Mesenchymal stem cell (in vitro differentiated cells and primary cell): ENCODE measurements at regions not wholly inside any gene's neighbourhood (a gene's known extent, or its start where the extent isn't known, plus 50 kb on each side); places are given as distances from the start of the nearest gene placed in this dataset.

ENCODE experiments used
- DNase-seq: peaks from one replicate; pipeline ENCODE4 v3.0.0-alpha.2; 2013
- H2AFZ ChIP-seq: one replicate; pipeline ENCODE4 v1.6.1; 2013; ENCODE audit warnings: low read depth, mild to moderate bottlenecking, control low read depth, inconsistent platforms, low read length, moderate library complexity
- H2AK5ac ChIP-seq: 2 replicates; pipeline ENCODE4 v1.6.1; 2013; ENCODE audit warnings: low read length, moderate library complexity, mild to moderate bottlenecking, inconsistent platforms; ENCODE audit not compliant: severe bottlenecking
- H2BK120ac ChIP-seq: one replicate; pipeline ENCODE4 v1.6.1; 2013; ENCODE audit warnings: low read depth, mild to moderate bottlenecking, inconsistent platforms, low read length, moderate library complexity
- H2BK12ac ChIP-seq, 2 experiments: one replicate each; pipeline ENCODE4 v1.6.1; 2013; ENCODE audit warnings: inconsistent platforms in 2 of 2, low read length in 2 of 2, mild to moderate bottlenecking in 2 of 2, moderate library complexity in 2 of 2, control low read depth in 1 of 2
- H2BK15ac ChIP-seq: one replicate; pipeline ENCODE4 v1.6.1; 2013; ENCODE audit warnings: mild to moderate bottlenecking, low read depth, inconsistent platforms; ENCODE audit not compliant: poor library complexity, severe bottlenecking
- H2BK5ac ChIP-seq: 2 replicates; pipeline ENCODE4 v1.6.1; 2013; ENCODE audit warnings: low read depth, mild to moderate bottlenecking, low read length, control low read depth, inconsistent platforms; ENCODE audit not compliant: poor library complexity, severe bottlenecking
- H3K14ac ChIP-seq, 2 experiments: one replicate each; pipeline ENCODE4 v1.6.1; 2013; ENCODE audit warnings: inconsistent platforms in 2 of 2, low read length in 2 of 2, control low read depth in 1 of 2, mild to moderate bottlenecking in 1 of 2, moderate library complexity in 1 of 2
- H3K18ac ChIP-seq, 2 experiments: one replicate each; pipeline ENCODE4 v1.6.1; 2013; ENCODE audit warnings: inconsistent platforms in 2 of 2, low read length in 2 of 2, control low read depth in 1 of 2, low read depth in 1 of 2, mild to moderate bottlenecking in 1 of 2
- H3K23ac ChIP-seq, 2 experiments: one replicate each; pipeline ENCODE4 v1.6.1; 2013; ENCODE audit warnings: inconsistent platforms in 2 of 2, low read length in 2 of 2, mild to moderate bottlenecking in 2 of 2, moderate library complexity in 2 of 2, control low read depth in 1 of 2
- H3K27ac ChIP-seq: 2 replicates; pipeline ENCODE4 v1.5.1; 2013; ENCODE audit warnings: mild to moderate bottlenecking, moderate library complexity, low read length, control low read depth, inconsistent platforms; ENCODE audit not compliant: poor library complexity, severe bottlenecking
- H3K27me3 ChIP-seq, 2 experiments: 2 replicates each; pipeline versions ENCODE4 v1.6.1 to v1.7.0; 2013; ENCODE audit warnings: low read length in 2 of 2, mild to moderate bottlenecking in 2 of 2, moderate library complexity in 2 of 2, control low read depth in 1 of 2, inconsistent platforms in 1 of 2; ENCODE audit not compliant: control insufficient read depth in 1 of 2, insufficient read depth in 1 of 2
- H3K36me3 ChIP-seq, 2 experiments: 2 replicates each; pipeline versions ENCODE4 v1.6.1 to v1.7.0; 2013; ENCODE audit warnings: low read length in 2 of 2, control low read depth in 1 of 2, inconsistent platforms in 1 of 2, low read depth in 1 of 2, mild to moderate bottlenecking in 1 of 2; ENCODE audit not compliant: insufficient read depth in 2 of 2, control insufficient read depth in 1 of 2
- H3K4ac ChIP-seq, 2 experiments: one replicate each; pipeline ENCODE4 v1.6.1; 2013; ENCODE audit warnings: inconsistent platforms in 2 of 2, low read length in 2 of 2, mild to moderate bottlenecking in 2 of 2, moderate library complexity in 2 of 2, control low read depth in 1 of 2, low read depth in 1 of 2
- H3K4me1 ChIP-seq: 2 replicates; pipeline ENCODE4 v1.6.1; 2013; ENCODE audit warnings: low read depth, low read length, control low read depth; ENCODE audit not compliant: control insufficient read depth, insufficient read depth
- H3K4me2 ChIP-seq: 2 replicates; pipeline ENCODE4 v1.6.1; 2013; ENCODE audit warnings: low read length, mild to moderate bottlenecking, inconsistent platforms; ENCODE audit not compliant: poor library complexity, severe bottlenecking
- H3K4me3 ChIP-seq, 2 experiments: 2 replicates each; pipeline versions ENCODE4 v1.5.1 to v1.7.0; 2013; ENCODE audit warnings: low read length in 2 of 2, mild to moderate bottlenecking in 2 of 2, control low read depth in 1 of 2, low read depth in 1 of 2; ENCODE audit not compliant: insufficient read depth in 1 of 2
- H3K79me1 ChIP-seq: replicated peaks from 2 replicates; pipeline ENCODE4 v1.6.1; 2013; ENCODE audit warnings: mild to moderate bottlenecking, control low read depth, low read length, inconsistent platforms; ENCODE audit not compliant: poor library complexity, severe bottlenecking
- H3K9ac ChIP-seq: 2 replicates; pipeline ENCODE4 v1.7.0; 2013; ENCODE audit warnings: mild to moderate bottlenecking, low read length, moderate library complexity
- H3K9me3 ChIP-seq: 2 replicates; pipeline ENCODE4 v1.7.0; 2013; ENCODE audit warnings: mild to moderate bottlenecking, low read length; ENCODE audit not compliant: control insufficient read depth
- H4K8ac ChIP-seq: one replicate; pipeline ENCODE4 v1.6.1; 2013; ENCODE audit warnings: inconsistent platforms, mild to moderate bottlenecking, low read length, moderate library complexity
- H4K91ac ChIP-seq: one replicate; pipeline ENCODE4 v1.6.1; 2013; ENCODE audit warnings: mild to moderate bottlenecking, low read length, inconsistent platforms
- WGBS: methylation state at CpG from one replicate; pipeline ENCODE4 v1.1.7; 2013; ENCODE audit warnings: mixed read lengths; 5-methylcytosine and 5-hydroxymethylcytosine counted together

GRCh38 chr5:40010436-40010835 is 585.7 kb upstream of the DAB2 start:
- no peak overlapping the region for H2AFZ ChIP-seq
- WGBS, result 71% methylated on average over 1 of the region's 1 CpG

GRCh38 chr5:40006260-40006659 is 581.5 kb upstream of the DAB2 start:
- no peak overlapping the region for H3K14ac ChIP-seq
- H2BK12ac ChIP-seq, result no peak overlapping the region
- no peak overlapping the region for H3K18ac ChIP-seq
- no peak overlapping the region for H3K4me3 ChIP-seq
- H3K4me2 ChIP-seq, result no peak overlapping the region
- H3K9ac ChIP-seq, result no peak overlapping the region
- H2AFZ ChIP-seq, result no peak overlapping the region
- H2AK5ac ChIP-seq, result no peak overlapping the region
- no peak overlapping the region for H3K23ac ChIP-seq
- no peak overlapping the region for H4K8ac ChIP-seq
- peaks cover 10% of the 10 kb centered on the region for H3K9me3 ChIP-seq
- no peak overlapping the region for H3K27ac ChIP-seq
- H3K4ac ChIP-seq, result no peak overlapping the region
- no peak overlapping the region for H2BK5ac ChIP-seq
- no peak overlapping the region for H4K91ac ChIP-seq
- no peaks in the 10 kb centered on the region for H3K79me1 ChIP-seq
- DNase-seq, result no peak
- no peak overlapping the region for H2BK15ac ChIP-seq
- no peaks in the 10 kb centered on the region for H3K27me3 ChIP-seq
- H3K4me1 ChIP-seq, result no peaks in the 10 kb centered on the region
- no CpG with 5 or more reads among the region's 1 CpG for WGBS
- H3K36me3 ChIP-seq, result no peaks in the 10 kb centered on the region
- no peak overlapping the region for H2BK120ac ChIP-seq

More at GRCh38 chr5:40010436-40010835, 585.7 kb upstream of the DAB2 start:
- Histone ChIP-seq H3K23ac (no peak overlapping the region), H4K91ac (no peak overlapping the region), H3K79me1 (no peaks in the 10 kb centered on the region), H2BK15ac (no peak overlapping the region), H3K9me3 (peaks cover 4% of the 10 kb centered on the region), H3K27me3 (no peaks in the 10 kb centered on the region), H3K4me2 (no peak overlapping the region), H3K14ac (no peak overlapping the region), H2AK5ac (no peak overlapping the region), H3K4me1 (no peaks in the 10 kb centered on the region), H3K4me3 (no peak overlapping the region), H3K9ac (no peak overlapping the region), H3K27ac (no peak overlapping the region), H3K18ac (no peak overlapping the region), H3K4ac (no peak overlapping the region), H2BK12ac (no peak overlapping the region), H4K8ac (no peak overlapping the region), H2BK120ac (no peak overlapping the region), H2BK5ac (no peak overlapping the region), H3K36me3 (no peaks in the 10 kb centered on the region)
- DNase-seq, result no peak

DNA sequence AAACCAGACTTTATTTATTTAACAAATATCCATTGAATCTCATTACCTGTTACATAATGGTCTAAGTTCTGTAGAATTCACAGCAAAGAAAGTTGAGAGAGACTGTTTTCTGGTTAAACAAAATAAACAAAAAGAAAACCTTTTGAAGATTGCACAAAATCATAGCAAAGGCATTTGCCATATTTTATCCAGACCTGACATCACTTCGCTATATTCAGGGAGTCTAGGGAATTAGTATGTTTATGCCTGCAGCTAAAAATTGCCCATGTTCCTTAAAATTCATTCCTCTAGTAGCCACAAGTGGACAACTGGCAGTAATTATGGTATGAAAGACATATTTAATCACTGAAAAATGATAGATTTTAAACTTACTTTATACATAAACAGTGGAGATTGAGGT is 577.0 kb upstream of the DAB2 start:
- no CpG with 5 or more reads among the region's 1 CpG for WGBS
- Histone ChIP-seq H2BK15ac (no peak overlapping the region), H3K9me3 (peaks cover 8% of the 10 kb centered on the region), H2BK5ac (no peak overlapping the region), H3K14ac (no peak overlapping the region), H3K79me1 (no peaks in the 10 kb centered on the region), H3K4me2 (no peak overlapping the region), H3K27ac (no peak overlapping the region), H3K4me3 (no peak overlapping the region), H3K4me1 (no peaks in the 10 kb centered on the region), H4K8ac (no peak overlapping the region), H4K91ac (no peak overlapping the region), H2BK12ac (no peak overlapping the region), H2BK120ac (no peak overlapping the region), H2AK5ac (no peak overlapping the region), H3K27me3 (no peaks in the 10 kb centered on the region), H3K9ac (no peak overlapping the region), H3K4ac (no peak overlapping the region), H2AFZ (no peak overlapping the region), H3K18ac (no peak overlapping the region), H3K23ac (no peak overlapping the region), H3K36me3 (no peaks in the 10 kb centered on the region)
- DNase-seq, result no peak

DNA sequence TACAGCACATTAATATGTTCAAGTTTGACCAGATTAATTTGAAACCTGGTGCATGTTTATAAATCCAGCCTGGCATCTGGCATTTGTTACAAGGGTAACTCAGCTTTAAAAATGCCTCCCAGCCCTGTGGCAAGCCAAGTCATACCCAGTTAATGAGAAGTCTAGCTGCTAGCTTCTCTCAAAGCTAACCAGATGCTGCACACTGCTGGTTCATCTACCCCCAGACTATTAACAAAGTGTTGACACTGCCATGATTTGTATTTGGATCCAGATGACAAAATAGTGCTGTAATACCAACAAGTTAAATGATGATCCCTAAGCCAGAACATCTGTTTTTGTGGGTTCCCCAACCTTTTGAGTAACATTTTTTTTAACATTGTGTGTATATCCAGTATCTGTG is 573.7 kb upstream of the DAB2 start:
- Histone ChIP-seq H4K91ac (no peak overlapping the region), H2AK5ac (no peak overlapping the region), H3K36me3 (no peaks in the 10 kb centered on the region), H3K4ac (no peak overlapping the region), H4K8ac (no peak overlapping the region), H3K9ac (no peak overlapping the region), H3K4me2 (no peak overlapping the region), H2AFZ (no peak overlapping the region), H3K27ac (no peak overlapping the region), H3K23ac (no peak overlapping the region), H2BK15ac (no peak overlapping the region), H3K4me3 (no peak overlapping the region), H3K14ac (no peak overlapping the region), H3K4me1 (no peaks in the 10 kb centered on the region), H3K27me3 (no peaks in the 10 kb centered on the region), H3K18ac (no peak overlapping the region), H2BK5ac (no peak overlapping the region), H2BK12ac (no peak overlapping the region), H3K9me3 (peaks cover 6% of the 10 kb centered on the region), H2BK120ac (no peak overlapping the region), H3K79me1 (no peaks in the 10 kb centered on the region)
- DNase-seq, result no peak
